WI38 (cell line): ENCODE measurements at regions not wholly inside any gene's neighbourhood (a gene's known extent, or its start where the extent isn't known, plus 50 kb on each side); places are given as distances from the start of the nearest gene placed in this dataset.

Source experiments
- H3K4me3 ChIP-seq: 2 replicates; pipeline ENCODE4 v1.5.1; 2011; ENCODE audit warnings: low read depth, mild to moderate bottlenecking, control low read depth, low read length
- CTCF ChIP-seq: IDR thresholded peaks from 2 replicates; pipeline ENCODE4 v1.5.1; 2012; ENCODE audit warnings: low read depth, mild to moderate bottlenecking, control low read depth, low read length

- TF ChIP-seq CTCF = no peak
- H3K4me3 ChIP-seq = no peak overlapping the region
Observed at GRCh38 chr9:113742878-113743277, 133.2 kb upstream of the ZNF618 start.

GRCh38 chr9:113746486-113746885, 129.6 kb upstream of the ZNF618 start:
- no peak overlapping the region for H3K4me3 ChIP-seq
- no peak for TF ChIP-seq CTCF

- no peak overlapping the region for H3K4me3 ChIP-seq
- TF ChIP-seq CTCF = no peak
Observed at GRCh38 chr9:113748135-113748534, 128.0 kb upstream of the ZNF618 start.

- TF ChIP-seq CTCF = no peak
- no peak overlapping the region for H3K4me3 ChIP-seq
Observed at GRCh38 chr9:113753398-113754119, 122.5 kb upstream of the ZNF618 start.

GRCh38 chr9:113754739-113755138, 121.4 kb upstream of the ZNF618 start:
- no peak for TF ChIP-seq CTCF

GRCh38 chr9:113755433-113755832, 120.7 kb upstream of the ZNF618 start:
- no peak for TF ChIP-seq CTCF

More at GRCh38 chr9:113754739-113755138, 121.4 kb upstream of the ZNF618 start:
- no peak overlapping the region for H3K4me3 ChIP-seq

GRCh38 chr9:113756476-113757192, 119.5 kb upstream of the ZNF618 start:
- TF ChIP-seq CTCF = no peak
- H3K4me3 ChIP-seq = no peak overlapping the region

More at GRCh38 chr9:113755433-113755832, 120.7 kb upstream of the ZNF618 start:
- no peak overlapping the region for H3K4me3 ChIP-seq
